ENCODE measurements at regions not wholly inside any gene's neighbourhood (a gene's known extent, or its start where the extent isn't known, plus 50 kb on each side); places are given as distances from the start of the nearest gene placed in this dataset.

DNA sequence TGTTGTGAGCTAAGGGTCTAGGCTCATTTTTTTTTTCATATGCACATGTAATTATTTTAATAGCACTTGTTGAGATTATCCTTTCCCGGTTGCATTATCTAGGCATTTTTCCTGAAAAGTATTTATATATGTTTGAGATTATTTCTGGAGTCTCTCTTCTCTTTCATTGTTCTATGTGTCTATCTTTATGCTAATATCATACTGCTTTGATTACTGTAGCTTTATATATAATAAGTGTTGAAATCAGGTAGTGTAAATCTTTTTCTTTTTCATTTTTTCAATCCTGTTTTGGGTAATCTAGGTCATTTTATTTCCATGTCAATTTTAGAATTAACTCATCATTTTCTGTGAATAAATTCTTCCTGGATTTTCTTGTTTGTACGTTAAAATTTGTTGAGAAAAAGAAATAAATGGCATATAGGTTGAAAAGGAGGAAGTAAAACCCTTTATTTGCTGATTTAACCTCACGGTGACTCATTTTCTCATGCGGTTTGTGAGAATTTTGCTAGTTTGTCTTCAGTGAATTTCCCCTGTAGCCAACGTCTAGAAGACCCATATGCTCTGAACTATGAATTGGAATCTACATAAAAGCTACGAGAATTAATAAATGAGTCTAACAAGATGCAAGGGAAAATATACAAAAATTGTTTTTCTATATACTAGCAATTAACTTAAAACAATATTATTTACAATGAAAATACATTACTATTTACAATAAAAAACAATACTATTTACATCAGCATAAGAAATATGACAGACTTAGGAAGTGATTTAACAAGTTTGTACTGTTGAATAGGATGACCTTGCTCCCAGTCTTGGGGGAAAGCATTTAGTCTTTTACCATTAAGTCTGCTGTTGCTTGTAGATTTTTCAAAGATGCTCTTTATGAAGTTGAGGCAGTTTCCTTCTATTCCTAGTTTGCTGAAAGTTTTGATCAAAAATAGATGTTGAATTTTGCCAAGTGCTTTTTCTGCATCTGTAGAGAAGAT is 105.0 kb downstream of the SNAPC1 start:
- TF ChIP-seq, protein P1, sequence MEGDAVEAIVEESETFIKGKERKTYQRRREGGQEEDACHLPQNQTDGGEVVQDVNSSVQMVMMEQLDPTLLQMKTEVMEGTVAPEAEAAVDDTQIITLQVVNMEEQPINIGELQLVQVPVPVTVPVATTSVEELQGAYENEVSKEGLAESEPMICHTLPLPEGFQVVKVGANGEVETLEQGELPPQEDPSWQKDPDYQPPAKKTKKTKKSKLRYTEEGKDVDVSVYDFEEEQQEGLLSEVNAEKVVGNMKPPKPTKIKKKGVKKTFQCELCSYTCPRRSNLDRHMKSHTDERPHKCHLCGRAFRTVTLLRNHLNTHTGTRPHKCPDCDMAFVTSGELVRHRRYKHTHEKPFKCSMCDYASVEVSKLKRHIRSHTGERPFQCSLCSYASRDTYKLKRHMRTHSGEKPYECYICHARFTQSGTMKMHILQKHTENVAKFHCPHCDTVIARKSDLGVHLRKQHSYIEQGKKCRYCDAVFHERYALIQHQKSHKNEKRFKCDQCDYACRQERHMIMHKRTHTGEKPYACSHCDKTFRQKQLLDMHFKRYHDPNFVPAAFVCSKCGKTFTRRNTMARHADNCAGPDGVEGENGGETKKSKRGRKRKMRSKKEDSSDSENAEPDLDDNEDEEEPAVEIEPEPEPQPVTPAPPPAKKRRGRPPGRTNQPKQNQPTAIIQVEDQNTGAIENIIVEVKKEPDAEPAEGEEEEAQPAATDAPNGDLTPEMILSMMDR (IDR thresholded peaks at IDR 0.05): no peak
- TF ChIP-seq POLR2A (IDR thresholded peaks at IDR 0.05): no peak

All from body of pancreas (tissue), 4 donors.